RWPE1 (cell line): ENCODE measurements at regions not wholly inside any gene's neighbourhood (a gene's known extent, or its start where the extent isn't known, plus 50 kb on each side); places are given as distances from the start of the nearest gene placed in this dataset.

Experiments
- CTCF ChIA-PET: fragments of 350-600 bp; sonication (Branson Sonifier 250); formaldehyde crosslinking; extraction: SDS; loops from one replicate; lab custom pipeline; 2021; lab: Yijun Ruan, JAX
- POLR2A ChIA-PET: fragments of 400-600 bp; formaldehyde crosslinking; extraction: SDS; loops from one replicate; lab custom pipeline; 2020; ENCODE audit warnings: antibody characterized with exemption; ENCODE audit not compliant: low non-redundant PET; lab: Yijun Ruan, JAX
- DNase-seq: peaks from one replicate; pipeline ENCODE4 v3.0.0; 2012; ENCODE audit warnings: low spot score
- H3K27ac ChIP-seq: fragments of 450-650 bp; 2 replicates; pipeline ENCODE4 v1.5.1; 2017
- TF ChIP-seq, protein P1 (sequence below): fragments of 450-650 bp; conservative IDR thresholded peaks from 2 replicates; pipeline ENCODE4 v1.5.1; 2017; ENCODE audit warnings: low read depth, mild to moderate bottlenecking

DNA sequence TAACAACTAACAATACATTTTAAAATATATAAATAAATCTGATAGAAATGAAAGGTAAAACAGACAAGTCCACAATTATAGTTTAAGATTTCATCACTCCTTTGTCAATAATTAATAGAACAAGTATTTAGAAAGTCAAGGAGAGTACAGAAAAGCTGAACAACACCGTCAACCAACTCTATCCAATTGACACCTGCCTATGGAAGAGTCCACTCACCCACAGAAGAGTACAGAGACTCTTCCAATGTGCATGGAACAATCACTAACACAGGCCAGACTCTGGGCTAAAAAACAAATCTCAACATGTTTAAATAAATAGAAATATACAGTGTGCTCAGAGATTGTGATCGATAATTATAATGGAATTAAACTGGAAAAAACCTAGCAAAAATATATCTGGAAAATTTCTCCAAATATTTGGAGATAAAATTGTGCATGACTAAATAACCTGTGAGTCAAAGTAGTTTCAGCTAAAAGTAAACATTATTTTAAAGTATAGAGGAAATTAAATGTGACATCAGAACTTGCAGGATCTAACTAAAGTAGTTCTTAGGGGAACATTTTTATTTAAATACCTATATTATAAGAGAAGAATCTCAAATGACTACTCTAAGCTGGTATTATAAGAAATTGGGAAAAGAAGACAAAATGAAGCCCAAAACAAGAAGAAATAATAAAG, 109.9 kb upstream of the EGFR start:
- TF ChIP-seq, protein P1, sequence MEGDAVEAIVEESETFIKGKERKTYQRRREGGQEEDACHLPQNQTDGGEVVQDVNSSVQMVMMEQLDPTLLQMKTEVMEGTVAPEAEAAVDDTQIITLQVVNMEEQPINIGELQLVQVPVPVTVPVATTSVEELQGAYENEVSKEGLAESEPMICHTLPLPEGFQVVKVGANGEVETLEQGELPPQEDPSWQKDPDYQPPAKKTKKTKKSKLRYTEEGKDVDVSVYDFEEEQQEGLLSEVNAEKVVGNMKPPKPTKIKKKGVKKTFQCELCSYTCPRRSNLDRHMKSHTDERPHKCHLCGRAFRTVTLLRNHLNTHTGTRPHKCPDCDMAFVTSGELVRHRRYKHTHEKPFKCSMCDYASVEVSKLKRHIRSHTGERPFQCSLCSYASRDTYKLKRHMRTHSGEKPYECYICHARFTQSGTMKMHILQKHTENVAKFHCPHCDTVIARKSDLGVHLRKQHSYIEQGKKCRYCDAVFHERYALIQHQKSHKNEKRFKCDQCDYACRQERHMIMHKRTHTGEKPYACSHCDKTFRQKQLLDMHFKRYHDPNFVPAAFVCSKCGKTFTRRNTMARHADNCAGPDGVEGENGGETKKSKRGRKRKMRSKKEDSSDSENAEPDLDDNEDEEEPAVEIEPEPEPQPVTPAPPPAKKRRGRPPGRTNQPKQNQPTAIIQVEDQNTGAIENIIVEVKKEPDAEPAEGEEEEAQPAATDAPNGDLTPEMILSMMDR, result no peak
- POLR2A ChIA-PET, result no interaction called here
- no peak overlapping the region for H3K27ac ChIP-seq
- CTCF ChIA-PET, result no interaction called here
- no peak for DNase-seq

DNA sequence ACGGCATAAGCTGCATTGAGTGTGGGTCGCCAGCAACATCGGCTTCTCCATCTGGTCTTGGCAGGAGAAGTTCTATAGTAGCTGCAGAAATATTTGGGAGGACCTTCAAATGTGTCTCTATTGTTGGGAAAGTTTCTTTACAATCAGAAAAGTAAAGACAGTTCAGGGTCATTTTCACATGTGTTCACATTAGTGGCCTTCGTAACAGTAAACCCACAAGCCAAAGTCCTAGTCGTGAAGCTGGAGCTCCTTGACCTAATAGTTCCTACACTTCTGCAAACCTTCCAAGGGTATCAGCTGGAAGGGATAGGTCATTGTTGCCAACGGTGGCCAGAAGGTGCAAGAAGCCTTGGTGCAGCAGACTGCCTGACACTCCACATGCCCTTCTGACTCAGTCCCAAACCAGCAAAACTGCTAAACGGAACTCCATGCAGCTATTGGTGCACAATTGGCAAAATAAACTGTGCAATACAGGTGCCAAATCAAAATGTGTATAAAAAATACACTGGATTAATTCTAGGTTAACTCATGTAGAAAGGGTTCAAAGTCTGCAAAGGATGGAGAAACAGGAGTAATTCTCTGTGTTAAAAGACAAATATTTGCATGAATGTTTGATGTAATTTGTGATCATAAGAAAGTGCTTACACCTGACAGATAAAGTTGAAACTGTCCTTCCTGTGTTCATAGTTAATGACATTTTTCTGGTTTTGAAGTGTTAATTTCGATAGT, 102.8 kb upstream of the EGFR start:
- TF ChIP-seq, protein P1, result no peak
- POLR2A ChIA-PET, result no interaction called here
- CTCF ChIA-PET, result no interaction called here
- H3K27ac ChIP-seq, result no peak overlapping the region
- no peak for DNase-seq

DNA sequence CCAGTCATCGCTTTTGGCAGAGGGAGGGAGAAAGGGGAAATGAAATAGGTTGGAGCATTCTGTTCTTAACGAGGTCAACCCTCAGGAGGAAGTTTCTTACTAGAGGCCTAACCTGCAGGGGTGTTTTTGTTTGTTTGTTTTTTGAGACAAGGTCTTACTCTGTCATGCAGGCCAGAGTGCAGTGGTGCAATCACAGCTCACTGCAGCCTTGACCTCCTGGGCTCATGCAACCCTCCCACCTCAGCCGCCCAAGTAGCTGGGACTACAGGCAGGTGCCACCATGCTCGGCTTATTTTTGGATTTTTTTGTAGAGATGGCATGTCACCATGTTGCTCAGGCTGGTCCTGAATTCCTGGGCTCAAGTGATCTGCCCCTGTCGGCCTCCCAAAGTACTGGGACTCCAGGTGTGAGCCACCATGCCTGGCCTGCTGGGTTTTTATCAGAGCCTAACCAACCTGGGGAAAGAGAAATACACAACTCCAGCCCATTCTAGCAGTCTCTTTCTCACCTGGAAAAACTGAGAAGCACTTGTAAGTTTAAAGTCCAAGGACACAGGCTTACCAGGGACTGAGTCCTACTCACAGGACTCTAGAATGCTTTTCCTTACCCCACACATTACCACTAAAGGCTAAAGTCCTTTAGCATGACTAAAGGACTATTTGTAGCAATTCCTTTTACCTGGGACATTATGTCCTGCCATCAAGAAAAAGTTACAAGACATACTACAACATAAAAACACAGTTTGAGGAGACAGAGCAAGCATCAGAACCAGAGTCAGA, 101.0 kb upstream of the EGFR start:
- H3K27ac ChIP-seq, result no peak overlapping the region
- no peak for DNase-seq
- CTCF ChIA-PET, result interaction anchor here (0.9 kb wide), 1 partner anchor 87 kb away, joined by 3 read pairs; no protein-coding TSS in a partner anchor
- POLR2A ChIA-PET, result no interaction called here
- TF ChIP-seq, protein P1, result no peak

DNA sequence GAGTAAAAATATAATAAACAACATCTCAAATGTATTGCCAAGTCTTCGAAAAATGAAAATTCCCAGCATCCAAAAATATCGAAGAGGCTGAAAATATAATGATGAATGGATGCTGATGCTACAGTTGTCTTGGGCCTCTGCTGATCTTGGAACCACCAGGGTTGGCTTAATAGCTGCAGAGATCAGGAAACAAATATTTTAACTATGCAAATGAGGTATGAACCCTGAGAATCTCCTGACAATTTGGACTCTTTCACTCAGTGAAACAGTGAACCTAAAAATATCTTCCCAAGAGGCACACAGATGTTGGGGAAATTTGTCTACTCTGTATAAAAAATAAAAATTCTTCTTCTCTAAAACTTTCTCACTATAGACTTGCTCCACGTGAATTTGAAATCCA, 97.7 kb upstream of the EGFR start:
- TF ChIP-seq, protein P1, result no peak
- H3K27ac ChIP-seq, result no peak overlapping the region
- no peak for DNase-seq
- CTCF ChIA-PET, result no interaction called here
- POLR2A ChIA-PET, result no interaction called here

DNA sequence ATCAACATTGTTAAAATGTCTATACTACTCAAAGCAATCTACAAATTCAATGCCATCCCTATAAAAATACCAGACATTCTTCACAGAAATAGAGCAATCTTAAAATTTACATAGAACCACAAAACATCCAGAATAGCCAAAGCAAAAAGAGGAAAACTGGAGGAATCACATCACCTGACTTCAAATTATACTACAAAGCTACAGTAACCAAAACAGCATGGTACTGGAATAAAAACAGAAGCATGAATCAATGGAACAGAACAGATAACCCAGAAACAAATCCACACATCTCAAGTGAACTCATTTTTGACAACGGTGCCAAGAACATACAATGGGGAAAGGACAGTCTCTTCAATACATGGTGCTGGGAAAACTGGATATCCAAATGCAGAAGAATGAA, 87.3 kb upstream of the EGFR start:
- ChIA-PET CTCF (no interaction called here), POLR2A (interaction anchor here (0.7 kb wide), 1 partner anchor 12 kb away, joined by 3 read pairs; no protein-coding TSS in a partner anchor)
- no peak for DNase-seq
- H3K27ac ChIP-seq, result no peak overlapping the region
- TF ChIP-seq, protein P1, result no peak

DNA sequence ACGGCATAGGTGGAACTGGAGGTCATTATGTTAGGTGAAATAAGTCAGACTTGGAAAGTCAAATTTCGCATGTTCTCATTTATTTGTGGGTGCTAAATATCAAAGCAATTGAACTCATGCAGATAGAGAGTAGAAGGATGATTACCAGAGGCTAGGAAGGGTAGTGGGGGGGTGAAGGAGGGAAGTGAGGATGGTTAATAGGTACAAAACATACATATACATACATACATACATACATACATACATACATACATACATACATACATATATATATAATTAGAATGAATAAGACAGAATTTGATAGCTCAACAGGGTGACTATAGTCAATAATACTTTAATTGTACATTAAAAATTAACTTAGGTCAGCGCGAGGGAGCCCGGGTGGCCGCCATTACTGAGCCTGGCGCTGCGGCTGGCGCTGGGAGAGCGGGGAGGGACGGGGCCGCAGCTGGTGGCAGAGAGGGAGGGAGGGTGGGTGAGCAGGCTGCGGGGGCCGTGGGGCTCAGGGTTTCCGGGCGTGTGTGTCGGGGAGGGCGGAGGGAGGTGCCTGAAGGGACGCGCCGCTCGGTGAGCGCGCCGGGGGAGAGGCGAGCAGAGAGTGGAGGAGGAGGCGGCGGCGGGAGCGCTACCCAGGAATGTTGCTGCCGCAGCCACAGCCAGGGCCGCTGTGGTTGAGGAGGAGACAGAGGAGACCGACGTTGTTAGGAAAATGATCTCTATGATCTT, 85.8 kb upstream of the EGFR start:
- peak; percentile 79 for DNase-seq
- ChIA-PET POLR2A (no interaction called here), CTCF (no interaction called here)
- H3K27ac ChIP-seq, result peak overlapping the region; percentile 87
- TF ChIP-seq, protein P1, result no peak
